IPS-NIHi7 (cell line): ENCODE measurements at regions not wholly inside any gene's neighbourhood (a gene's known extent, or its start where the extent isn't known, plus 50 kb on each side); places are given as distances from the start of the nearest gene placed in this dataset.
"Not testable (repeated sequence)": the region's sequence is repeated elsewhere in the genome, so short reads cannot be mapped to it uniquely, and the experiment has no call there.

Experiments
- DNase-seq: peaks from one replicate; pipeline ENCODE4 v3.0.0; 2012; ENCODE audit warnings: mixed read lengths; ENCODE audit errors: extremely low spot score

DNA sequence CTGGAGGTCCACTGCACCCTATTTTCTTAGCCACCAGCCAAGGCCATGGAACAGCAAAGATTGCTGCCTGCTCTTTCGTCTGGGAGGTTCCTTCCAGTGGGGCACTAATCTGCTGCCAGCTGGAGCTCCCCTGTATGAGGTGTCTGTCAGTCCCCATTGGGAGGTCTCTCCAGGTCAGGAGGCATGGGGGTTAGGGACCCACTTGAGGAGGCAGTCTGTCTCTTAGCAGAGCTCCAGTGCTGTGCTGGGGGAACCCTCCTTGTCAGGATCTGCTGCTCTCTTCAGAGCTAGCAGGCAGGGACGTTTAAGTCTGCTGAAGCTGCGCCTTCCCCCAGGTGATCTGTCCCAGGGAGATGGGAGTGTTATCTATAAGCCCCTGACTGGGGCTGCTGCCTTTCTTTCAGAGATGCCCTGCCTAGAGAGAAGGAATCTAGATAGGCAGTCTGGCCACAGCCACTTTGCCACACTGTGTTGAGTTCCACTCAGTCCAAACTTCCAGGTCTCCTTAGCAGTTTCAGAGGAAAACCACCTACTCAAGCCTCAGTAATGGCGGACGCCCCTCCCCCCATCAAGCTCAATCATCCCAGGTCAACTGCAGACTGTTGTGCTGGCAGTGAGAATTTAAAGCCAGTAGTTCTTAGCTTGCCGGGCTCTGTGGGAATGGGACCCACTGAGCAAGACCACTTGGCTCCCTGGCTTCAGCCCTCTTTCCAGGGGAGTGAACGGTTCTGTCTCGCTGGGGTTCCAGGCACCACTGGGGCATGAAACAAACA, 317.7 kb downstream of the LRRC70 start:
- DNase-seq = no peak

DNA sequence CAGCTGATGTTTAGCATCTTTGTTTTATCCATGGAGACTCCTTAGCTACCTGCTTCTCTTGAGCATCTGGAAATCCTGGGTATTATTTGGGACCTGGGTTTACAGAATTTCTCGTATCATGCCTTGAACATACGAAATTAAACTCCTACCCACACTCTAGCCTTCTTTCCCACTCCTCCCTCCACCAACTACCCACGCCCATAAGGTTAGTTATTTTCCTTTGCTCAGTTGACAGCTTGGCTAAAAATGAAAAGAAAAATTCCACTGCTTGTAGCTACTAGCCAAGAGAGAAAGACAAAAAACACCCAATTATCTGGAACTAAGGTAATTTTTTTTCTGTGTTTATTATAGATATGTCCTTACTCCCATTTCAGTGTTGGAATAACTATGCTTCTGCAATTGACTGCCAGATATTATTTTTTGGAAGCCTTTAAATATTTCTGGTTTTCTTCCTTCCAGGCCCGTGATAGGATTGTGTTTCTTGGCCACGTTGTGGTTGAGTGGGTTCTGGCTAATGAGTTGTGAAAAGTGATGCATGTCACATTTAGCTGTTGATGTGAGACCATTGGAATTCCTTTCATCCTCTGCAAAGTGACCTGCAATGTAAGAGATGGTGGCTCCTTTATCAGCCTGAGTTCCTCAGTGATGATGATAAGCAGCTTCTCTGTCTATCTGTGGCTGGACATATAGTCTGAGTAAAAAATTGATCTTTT, 308.1 kb downstream of the LRRC70 start:
- peak; percentile 26 for DNase-seq

DNA sequence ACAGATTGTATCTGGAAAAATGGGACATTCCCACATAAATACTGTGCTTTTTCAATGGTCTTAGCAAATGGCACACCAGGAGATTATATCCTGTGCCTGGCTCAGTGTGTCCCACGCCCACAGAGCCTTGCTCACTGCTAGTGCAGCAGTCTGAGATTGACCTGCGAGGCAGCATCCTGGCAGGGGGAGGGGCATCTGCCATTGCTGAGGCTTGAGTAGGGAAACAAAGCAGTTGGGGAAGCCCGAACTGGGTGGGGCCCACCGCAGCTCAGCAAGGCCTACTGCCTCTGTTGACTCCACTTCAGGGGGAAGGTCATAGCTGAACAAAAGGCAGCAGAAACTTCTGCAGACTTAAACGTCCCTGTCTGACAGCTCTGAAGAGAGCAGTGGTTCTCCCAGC, 258.7 kb downstream of the LRRC70 start:
- not testable (repeated sequence) for DNase-seq

DNA sequence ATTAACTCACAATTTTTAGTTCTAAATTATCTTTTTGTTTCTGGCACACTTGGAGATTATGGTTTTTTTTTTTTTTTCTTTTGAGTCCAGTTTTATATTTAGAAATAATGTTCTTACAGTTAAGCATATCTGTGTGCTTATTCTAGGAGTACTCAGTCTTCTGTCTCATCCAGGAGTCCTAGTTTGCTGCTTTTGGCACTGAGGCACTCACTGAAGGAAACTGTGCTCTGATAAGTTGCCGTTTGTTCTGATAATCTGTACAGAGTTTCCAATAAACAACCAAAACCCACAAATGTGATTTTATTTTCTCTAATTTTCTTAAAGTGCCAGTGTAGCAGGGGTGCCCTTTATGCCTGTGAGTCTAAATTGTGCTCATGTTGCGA, 251.0 kb downstream of the LRRC70 start:
- no peak for DNase-seq

DNA sequence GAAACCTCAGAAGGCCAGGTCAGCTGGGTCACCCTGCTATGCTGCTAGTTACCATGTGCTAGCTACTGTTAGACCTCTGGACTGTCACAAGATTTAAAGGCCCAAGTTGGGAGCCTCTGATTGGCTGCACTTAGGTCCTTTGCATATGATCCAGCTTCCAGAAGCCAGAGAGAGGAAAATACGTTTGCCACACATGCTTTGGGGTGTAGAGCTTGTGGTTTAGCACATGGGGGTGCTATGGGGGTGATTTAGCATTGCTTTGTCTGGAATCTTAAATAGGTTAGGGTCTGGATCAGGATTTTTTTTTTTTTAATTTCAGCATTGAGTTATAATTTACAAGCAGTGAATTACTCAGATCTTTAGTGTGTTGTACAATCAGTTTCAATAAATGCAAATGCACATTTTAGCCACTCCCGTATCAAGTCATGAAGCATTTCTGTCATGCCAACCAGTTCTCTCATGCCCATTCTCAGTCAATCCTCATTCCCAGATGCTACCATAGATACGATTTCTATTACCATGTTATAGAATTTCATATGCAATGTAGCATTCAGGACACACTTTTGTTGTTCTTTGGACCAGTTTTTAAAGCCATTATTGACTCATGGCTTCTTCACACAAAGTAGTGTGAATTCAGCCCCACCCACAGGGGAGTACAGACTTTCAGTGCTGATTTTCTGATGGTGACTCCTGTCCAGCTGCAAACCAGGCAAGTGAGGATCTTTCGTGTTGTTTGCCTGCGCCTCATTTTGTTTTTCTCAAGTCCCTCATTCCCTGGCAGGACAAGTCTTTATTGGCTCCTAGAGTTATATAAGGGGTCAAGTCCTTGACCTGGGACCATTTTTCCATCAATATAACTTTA, 250.4 kb downstream of the LRRC70 start:
- DNase-seq = no peak

DNA sequence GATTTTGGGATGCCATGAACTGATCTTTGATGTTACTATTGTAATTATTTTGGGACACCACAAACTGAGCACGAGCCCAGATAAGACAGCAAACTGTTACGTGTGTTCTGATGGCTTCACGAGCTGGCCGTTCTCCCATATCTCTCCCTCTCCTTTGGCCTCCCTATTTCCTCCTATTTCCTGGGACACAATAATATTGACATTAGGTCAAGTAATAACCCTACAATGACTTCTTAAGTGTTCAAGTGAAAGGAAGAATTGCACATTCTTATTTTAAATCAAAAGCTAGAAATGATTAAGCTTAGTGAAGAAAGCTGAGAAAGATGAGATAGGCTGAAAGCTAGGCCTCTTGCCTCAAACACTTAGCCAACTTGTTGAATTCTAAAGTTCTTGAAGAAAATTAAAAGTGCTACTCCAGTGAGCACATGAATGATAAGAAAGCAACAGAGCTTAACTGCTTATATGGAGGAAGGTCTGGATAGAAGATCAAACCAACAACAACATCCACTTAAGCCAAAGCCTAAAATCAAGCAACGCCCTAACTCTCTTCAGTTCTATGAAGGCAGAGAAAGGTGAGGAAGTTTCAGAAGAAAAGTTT, 247.1 kb downstream of the LRRC70 start:
- DNase-seq = no peak

DNA sequence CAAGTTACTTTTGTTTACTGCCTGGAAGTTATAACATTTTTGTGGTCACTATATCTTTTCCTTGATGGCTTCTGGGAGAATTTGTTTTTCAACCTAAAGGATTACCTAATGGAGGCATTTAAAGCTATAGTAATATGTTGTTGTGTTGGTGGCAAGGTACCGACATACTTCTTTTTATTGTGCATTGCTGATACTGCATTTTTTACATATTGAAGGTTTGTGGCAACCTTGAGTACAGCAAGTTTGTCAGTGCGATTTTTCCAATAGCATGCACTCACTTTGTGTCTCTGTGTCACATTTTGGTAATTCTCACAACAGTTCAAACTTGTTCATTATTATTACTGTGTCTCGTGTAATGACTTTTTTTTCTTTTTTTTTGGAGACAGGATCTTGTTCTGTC, 246.3 kb downstream of the LRRC70 start:
- no peak for DNase-seq

DNA sequence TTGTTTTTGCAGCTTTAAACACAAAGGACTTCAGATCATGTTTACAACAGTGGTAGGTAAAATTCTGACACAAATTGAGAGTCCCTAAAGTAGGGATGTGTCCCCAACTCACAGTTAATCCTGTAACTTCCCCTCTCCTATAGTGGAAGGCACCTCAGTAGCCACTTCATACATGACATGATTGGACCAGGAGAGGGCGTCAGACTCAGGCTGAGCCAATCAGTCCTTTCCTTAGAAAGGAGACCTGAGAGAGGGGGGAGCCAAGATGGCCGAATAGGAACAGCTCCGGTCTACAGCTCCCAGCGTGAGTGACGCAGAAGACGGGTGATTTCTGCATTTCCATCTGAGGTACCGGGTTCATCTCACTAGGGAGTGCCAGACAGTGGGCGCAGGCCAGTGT, 238.4 kb downstream of the LRRC70 start:
- peak; percentile 39 for DNase-seq

DNA sequence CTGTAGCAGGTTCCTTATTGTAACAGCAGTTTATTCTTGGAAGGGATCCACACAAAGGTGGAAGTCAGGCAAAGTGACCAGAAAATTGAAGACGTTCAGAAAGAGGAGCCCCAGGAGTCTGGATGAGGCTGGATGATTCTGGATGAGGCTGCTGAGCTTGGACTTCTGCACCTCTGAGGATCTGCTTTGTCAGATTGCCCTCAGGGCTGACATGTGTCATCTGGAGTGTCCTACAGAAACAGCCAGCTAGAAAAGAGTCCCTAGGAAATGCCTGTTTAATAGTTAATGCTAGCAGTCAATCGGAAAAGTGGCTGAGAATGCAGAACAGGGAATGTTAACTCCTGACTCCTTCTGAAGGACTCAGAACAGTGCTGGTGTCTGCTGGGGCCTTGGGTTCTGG, 236.4 kb downstream of the LRRC70 start:
- no peak for DNase-seq

DNA sequence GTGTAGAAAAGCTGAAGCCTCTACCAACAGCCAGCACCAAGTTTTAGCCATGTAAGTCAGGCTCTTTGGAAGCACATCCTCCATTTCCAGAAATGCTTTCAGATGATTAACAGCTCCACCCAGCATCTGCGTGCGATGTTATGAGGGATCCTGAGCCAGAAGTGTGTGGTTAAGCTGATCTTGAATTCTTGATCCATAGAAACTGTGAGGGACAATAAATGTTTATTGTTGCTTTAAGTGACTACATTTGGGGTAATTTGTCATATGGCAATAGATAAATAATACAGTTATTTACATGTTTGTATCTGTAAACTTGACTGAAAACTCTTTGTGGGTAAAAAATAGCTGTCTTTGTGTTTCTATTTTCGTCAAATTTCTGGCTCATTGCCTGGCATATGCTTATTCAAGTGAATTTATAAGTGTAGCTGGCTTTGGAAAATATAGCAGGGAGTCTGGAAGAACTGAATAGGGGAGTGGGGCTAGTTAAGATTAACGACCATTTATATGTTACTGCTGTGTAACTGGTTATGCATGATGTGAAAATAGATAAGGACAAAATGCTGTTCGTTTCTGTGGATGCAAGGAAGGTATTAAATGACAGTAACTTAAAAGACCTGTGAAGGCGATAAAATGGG, 234.1 kb downstream of the LRRC70 start:
- no peak for DNase-seq

DNA sequence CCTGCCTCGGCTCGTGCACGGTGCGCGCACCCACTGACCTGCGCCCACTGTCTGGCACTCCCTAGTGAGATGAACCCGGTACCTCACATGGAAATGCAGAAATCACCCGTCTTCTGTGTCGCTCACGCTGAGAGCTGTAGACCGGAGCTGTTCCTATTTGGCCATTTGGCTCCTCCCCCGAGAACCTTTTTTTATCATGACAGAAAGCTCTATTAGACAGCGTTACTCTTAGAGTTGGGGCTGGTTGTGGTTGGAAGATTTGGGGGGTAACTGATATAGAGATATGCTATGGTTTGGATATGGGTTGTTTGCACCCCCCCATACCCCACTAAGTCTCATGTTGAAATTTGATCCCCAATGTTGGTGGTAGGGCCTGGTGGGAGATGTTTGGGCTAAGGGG, 226.2 kb downstream of the LRRC70 start:
- DNase-seq = not testable (repeated sequence)

DNA sequence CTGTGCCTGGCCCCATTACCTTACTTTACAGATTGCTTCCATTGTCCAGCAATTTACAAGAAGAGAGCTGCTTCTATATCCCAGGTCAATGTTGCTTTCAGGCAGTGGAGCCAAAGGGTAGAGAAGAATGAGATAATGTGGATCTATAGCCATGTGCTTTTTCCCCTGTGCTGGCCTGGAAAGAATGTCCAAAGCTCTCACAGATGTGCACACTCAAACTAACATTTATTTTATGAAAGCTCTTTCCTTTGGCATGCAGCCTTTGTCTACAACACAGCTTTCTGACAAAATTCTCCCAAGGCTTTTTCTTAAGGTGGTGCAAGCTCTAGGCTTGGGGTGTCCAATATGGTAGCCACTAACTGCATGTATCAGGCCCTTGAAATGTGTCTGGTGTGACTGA, 217.3 kb downstream of the LRRC70 start:
- DNase-seq = no peak

DNA sequence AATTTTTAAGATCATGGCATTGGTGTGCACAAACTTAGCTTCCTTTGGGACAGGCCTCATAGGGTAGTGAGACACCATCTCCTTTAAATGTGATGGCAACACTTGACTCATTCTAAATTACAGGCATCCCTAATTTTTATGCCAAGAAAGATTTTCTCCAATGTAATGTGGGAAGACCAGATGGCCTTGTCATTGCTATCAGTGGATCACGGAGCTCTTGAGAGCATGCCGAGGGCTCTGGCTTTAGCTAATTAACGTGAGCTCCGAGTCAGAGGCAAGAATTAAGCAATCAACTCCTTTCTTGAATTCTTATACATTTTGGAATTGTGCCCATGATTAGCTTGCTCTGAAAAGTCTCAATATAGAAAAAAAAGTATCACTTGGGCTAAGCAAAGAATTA, 215.8 kb downstream of the LRRC70 start:
- no peak for DNase-seq

DNA sequence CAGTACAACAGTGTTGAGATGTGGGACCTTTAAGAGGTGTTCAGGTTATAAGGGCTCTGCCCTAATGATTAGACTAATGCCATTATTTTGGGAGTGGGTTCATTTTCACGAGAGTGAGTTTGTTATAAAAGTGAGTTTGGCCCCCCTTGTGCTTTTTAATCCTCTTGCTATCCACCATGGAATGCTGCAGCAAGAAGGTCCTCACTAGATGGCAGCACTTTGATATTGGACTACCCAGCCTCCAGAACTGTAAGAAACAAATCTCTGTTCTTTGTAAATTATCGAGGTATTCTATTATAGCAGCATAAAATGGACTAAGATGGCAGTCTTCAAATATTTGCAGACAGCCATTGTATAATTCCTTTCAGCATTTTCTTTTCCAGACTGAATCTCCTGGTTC, 212.4 kb downstream of the LRRC70 start:
- no peak for DNase-seq

DNA sequence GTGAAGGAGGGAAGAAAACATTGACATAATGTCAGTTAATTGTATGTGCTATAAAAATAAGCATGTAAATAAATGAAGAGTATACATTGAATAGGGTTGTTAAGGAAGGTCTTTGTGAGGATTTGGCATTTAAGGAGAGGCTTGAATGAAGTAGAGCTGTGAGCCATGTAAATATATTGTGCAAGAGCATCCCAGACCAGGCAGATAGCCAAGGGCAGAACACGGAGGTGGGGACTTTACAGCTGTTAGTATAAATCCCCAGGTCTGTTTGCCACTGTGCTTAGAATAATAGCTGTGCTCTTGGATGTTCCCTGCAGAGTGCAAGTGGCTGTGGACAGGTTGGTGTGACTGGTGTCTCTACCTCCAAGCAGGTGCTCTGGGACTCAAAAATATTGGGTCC, 211.7 kb downstream of the LRRC70 start:
- no peak for DNase-seq

DNA sequence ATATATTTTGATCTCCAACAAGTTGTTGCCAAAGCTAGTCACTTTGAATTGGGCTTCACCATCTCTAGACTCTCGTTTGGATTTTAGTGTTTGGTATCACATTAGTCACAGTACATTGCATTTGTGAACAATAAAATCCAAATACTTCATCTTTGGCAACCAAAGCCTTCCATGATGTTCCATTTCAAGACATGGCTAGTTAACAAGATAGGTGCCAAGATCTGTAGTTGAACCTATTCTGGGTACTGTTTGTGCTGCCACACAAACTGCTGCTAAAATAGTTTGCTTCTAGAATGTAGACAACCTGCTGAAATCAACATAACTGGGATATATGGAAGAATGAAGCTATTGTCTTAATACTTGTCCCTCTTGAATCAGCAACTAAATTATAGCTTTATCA, 207.5 kb downstream of the LRRC70 start:
- no peak for DNase-seq

DNA sequence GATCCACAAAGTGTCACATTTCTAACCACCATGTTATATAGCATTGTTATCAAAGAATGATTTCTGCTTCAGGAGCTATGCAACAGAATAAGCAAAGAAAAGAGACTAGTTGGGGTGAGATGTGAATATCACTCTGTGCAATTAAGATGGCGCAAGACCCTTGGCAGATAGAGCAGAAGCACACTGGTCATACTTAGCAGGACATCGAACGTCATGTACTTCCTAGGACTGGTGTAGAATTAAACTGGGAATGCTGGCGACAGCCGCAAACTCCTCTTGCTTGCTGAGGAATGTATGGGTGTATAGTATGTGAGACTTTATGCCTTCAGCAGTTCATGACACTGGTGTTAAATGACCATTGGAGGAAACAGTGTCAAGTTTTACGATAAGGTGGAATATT, 207.0 kb downstream of the LRRC70 start:
- DNase-seq = no peak

DNA sequence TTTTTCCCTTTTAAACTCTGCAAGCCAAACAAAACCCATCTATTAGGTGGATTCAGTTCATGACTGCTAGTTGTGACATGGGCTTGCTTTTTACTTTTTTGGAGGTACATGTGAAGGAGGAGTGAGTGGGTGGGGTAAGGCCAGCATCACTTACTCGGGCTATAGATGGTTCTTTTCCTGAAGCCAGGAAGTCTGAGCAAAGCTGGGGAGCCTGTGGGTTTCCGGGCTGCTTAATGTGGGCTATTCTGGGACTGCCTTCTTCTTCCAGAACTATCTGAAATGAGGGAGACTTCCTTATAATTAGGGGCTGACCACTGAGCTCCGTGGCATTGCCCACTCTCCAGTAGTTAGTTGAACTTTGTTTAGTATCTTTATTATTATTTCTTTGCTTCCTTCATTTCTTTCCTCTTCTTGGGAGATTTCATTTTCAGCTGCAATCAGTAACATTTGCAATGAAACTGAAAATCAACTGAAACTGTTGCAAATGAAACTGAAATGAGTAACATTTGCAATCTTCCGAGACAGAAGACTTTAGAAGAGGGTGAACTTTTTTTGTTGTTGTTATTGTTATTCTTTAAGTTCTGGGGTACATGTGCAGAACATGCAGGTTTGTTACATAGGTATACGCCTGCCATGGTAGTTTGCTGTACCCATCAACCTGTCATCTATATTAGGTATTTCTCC, 204.9 kb downstream of the LRRC70 start:
- no peak for DNase-seq

DNA sequence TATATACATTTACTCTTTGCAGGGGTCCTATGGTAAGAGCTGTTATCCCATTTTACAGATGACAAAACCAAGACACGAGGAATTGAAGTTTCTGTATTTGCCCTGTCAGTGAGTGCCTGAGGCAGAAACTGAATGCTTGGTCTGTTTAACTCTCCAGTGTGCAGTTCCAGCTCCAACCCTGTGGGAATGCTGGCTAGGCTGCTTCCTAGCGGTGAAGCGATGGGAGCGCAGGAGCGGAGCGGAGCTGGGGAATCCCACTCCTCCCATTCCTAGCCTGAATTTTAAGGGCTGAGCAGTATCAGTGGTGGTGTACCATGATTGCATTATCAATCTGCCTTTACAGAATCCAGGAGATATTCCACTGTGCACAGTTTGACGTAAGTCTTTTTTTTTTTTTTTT, 202.3 kb downstream of the LRRC70 start:
- peak; percentile 40 for DNase-seq

DNA sequence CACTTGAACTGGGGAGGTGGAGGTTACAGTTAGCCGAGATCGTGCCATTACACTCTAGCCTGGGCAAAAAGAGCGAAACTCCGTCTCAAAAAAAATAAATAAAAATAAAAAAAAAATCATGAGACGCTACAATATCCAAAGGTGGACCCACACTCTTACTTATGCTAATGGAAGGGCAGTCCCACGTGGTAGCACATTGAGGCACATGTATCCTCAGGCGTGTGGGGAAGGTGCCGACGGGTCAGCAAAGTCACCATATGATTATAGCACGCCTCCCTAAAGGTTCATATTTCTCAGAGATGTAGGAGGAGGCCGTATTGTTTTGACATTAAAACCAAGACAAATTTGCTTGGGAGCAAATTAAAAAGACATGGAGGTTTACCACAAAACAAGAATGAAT, 201.6 kb downstream of the LRRC70 start:
- no peak for DNase-seq

DNA sequence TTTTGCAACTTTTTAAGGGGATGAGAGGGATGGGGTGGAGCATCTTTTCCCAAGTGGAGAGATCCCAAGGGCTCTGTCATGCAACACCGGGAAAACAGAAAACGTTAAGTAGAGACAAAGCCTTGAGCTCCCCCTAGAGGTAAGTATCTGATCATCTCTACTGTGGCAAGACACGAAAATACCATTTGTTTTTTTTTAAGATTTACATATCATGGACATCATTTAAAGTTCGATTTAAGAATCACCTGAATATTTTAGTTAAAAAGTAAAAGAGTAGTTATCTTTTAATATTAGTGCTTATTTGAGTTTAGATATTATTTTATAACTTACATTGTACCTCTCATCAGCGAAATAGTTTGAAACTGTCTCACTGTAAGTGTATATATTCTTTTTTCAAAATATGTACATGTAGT, 200.4 kb downstream of the LRRC70 start:
- DNase-seq = peak; percentile 76
